Stimulated activated naive CD8-positive, alpha-beta T cell treated with anti-CD3 and anti-CD28 coated beads, Interleukin-15, Interleukin-2, amounts not matched to agents 100 U/mL and 50 U/mL, for 24 hours (primary cell): ENCODE measurements at regions not wholly inside any gene's neighbourhood (a gene's known extent, or its start where the extent isn't known, plus 50 kb on each side); places are given as distances from the start of the nearest gene placed in this dataset.

Experiments
- ATAC-seq: fragments of 150-1000 bp; cut with Tn5 transposase; one replicate; pipeline ENCODE4 v1.10.0; 2021
- DNase-seq: peaks from one replicate; pipeline ENCODE4 v3.0.0; 2021

DNA sequence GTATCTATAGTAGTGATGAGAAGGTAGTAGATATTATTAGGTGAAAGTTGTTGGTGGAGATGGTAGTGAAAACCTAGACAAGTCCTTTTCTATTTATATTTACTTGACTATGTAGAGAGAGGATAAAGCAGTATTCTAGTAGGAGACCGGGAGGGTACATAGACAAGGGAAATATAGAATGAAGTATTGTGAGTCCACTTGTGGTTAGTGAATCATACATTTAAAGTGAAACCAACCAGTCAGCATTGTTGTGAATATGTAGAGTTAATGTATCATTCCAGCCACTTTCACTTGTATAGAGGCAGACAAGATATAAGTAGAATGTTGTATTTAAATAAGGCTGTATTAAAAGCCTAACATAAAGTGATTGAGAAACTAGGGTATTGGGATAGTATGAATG is 1711.3 kb upstream of the ACO1 start:
- ATAC-seq (no peak), DNase-seq (no peak)

DNA sequence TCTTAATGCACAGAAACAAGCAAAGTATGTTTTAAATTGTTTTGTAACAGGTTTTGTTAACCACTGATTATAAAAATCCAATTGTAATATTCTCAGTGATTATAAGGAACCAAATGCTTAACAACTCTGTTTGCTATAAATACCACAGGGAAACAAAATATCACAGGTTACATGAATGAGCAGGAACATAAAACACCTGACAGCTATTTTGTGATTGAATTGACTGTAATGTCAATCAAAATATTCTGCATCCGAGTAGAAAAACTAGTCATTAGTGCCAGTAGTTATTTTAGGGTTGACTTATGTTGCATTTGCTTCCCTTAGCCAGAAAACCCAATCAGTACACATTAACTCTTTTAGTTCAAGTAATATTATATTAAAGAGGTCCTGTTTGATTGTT is 1707.8 kb upstream of the ACO1 start:
- no peak for ATAC-seq
- no peak for DNase-seq

DNA sequence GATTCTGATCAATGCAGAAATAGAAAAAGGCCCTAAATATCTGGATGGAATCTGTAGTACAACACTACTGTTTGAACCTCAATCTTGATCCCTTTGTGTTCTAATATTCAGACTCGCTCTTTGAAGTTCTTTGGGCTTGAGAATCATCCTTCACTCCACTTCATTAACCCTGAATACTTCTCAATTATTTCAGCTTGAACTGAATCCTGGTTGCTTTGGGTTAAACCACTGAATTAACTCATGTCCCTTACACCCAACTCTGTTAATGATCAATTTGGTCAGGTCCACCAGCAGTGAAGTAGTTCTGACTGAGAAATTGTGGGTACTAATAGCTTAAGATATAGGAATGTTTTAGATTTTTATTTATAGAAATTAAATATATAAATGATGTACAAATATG is 1707.2 kb upstream of the ACO1 start:
- ATAC-seq (no peak), DNase-seq (no peak)

DNA sequence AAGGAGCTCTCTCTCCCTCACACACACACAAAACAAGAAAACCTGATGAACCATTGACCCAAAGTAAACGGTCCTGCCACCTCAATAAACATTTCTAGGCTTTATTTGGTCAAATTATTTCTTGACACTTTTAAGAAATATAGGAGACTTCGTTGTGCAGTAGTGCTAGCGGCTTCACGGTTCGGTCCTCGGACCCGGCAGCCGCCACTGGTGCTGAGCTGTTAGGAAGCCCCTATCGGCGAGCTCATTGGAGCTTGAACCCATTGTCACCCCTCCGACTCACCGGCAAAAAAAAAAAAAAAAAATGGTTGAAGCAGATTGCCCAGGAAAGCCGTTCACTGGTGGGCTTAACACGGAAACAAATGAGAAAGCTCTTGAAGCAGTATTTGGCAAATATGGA is 1695.6 kb upstream of the ACO1 start:
- ATAC-seq (no peak), DNase-seq (no peak)

DNA sequence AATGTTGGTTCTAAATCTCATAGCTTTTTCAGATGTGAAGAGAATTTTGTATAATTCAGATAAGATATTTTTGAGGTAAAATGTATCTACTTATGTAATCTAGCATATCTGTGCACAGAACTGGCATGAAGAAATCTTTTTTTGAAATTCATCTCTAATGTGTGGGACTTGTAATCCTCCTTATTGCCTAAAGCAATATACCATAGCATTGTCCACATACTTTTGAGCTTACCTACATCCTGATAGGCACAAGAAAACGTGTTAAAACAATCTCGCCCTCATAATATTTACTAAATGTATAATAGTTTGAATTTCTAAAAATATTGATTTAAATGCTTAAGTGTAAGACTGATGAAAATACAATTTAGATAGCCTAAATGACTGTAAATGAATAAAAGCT is 1686.5 kb upstream of the ACO1 start:
- ATAC-seq (no peak), DNase-seq (no peak)

DNA sequence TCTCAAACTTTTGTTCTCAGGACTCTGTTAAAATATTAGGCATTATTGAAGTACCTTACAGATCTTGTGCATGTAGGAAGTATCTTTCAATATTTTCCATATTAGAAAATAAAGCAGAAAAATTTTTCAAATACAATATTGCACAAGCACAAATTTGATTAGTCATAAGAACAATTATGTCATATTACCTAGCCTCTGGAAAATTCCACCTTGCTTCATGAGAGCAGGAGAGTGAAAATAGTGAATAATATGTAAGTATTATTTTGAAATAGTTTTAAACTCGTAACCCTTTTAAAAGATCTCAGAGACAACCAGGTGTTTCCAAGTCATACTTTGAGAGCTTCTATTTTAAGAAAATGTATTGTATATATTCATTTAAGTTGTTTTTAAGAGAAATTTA is 1672.9 kb upstream of the ACO1 start:
- DNase-seq (no peak), ATAC-seq (no peak)

DNA sequence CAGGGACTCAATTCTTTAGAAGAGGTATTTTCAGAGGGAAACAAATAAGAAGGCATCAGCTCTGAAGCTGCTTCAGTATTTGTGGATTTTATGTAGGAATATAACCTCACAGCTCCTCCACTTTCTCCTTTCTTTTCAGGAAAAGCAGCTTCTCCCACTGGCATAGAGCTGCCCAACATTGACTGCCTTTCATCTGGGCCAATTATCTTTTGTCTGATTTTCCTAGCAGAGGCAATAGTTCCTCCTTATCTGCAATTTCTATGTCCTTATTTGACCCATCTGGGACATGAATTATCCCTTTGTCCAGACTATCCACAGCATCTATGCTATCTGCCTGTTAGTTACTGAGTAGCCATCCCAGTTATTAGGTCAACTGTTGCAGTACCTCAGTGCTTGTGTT is 1671.2 kb upstream of the ACO1 start:
- no peak for DNase-seq
- ATAC-seq = no peak

DNA sequence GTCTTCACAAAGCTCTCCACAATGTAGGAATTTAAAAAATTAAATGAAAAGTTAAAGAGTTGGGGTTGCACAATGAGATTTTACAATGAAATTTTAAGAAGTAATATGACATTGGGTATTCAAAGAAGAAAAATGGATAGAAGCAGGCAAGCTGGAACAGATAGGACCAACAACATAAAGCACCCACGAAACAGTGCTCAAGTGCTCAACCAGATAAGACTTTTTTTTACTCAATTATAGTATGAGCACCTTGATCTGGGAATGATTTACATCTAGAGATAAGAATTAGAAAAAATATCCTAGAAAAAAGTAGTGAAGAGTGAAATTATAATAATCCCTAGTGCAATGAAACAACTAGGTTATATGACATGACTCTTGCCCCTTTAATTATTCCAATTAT is 1670.1 kb upstream of the ACO1 start:
- no peak for DNase-seq

DNA sequence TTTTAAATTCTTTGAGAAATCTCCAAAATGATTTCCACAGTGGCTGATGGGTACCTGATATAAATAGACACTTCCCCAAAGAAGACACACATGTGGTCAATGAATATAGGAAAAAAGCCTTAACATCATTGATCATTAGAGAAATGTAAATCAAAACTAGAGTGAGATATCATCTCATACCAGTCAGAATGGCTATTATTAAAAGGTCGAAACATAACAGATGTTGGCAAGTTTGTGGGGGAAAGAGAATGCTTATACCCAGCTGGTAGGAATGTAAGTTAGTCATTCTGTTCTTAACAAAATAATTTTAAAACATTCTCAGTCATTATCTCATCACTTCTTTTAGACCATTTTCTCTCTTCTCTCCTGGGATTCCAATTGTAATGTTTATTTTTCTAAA is 1666.0 kb upstream of the ACO1 start:
- no peak for DNase-seq
- ATAC-seq = no peak

More for the DNA sequence above, 1670.1 kb upstream of the ACO1 start:
- no peak for ATAC-seq

DNA sequence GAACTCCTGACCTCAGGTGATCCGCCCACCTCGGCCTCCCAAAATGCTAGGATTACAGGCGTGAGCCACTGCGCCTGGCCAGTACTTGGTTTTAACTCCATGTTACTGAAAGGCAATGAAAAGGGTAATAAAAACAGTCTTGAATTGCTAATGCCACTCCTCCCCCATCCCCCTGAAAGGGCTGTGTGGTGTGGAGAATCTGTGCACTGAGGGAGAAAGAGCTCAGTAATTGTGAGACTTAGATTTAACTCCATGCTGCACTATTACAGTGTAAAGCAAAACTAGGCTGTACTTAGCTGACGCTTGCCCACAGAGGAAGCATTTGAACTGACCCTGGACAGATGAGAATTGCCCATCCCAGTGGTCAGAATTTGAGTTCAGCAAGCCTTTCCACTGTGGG is 1662.4 kb upstream of the ACO1 start:
- DNase-seq (no peak), ATAC-seq (no peak)

DNA sequence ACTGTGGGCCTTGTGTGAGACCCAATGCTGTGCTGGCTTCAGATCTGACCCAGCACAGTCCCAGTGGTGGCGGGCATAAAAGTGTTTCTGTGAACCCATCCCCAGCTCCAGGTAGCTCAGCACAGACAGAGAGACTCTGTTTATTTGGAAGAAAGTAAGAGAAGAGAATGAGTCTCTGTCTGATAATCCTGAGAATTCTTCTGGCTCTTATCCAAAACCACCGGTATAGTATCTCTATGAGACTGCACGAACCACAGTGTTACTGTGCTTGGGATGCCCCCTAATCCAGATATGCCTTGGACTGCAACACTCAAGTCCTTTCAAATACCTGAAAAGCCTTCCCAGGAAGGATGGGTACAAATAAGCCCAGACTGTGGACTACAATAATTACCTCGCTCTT is 1660.8 kb upstream of the ACO1 start:
- ATAC-seq (no peak), DNase-seq (no peak)

DNA sequence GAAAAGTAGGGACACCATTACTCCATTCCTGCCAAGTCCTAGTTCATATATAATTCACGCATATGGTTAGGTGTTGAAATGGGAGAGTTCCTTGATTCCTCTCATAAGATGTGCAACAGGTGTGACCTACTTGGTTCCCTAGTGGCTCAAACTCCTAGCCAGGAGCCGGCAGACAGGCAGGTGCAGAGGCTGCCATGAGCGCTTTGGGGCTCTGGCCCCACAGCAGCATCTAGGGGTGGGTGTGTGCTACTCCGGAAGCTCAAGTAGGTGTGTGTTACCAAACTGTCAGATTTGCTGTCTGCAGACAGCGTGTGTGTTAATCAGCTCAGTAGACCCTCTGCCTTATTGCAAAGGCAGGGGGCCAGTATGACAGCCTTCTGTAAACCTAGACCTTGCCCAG is 1652.4 kb upstream of the ACO1 start:
- no peak for DNase-seq
- no peak for ATAC-seq

DNA sequence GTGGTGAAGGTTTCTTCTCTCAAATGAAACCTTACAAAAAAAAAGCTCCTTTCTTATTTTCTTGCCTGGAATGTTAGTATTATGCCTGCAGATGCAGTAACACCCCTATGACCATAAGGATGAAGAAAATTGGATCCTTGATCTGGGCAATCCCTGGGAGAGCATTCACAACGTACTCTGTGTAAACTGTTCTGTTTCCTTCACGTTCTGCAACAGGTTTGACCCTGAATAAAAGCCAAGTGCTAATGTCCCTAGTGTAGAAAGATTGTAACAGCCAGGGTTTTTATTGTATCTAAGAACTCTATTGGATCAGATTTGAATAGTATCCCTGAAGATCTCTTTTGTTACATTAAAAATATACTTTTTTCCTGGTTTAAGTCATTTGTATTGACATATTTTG is 1639.6 kb upstream of the ACO1 start:
- DNase-seq (no peak), ATAC-seq (no peak)

DNA sequence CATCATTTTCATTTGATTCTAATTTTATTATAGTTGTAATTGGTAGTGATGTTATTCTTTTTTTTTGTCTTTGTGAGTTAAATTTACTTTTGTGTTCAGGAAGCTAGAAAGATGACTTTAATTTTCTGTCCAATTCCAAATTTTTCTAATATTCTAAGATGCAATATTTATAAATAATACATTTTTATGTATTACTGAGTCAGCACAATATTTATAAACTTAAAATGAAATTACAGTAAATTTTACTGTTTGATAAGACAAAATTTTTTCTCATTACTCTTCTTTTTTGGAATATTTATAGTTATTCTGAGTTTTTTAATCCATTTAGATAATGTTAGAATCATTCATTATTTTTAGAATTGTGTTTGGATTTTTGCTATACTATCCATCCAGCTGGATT is 1637.9 kb upstream of the ACO1 start:
- ATAC-seq (no peak), DNase-seq (no peak)

DNA sequence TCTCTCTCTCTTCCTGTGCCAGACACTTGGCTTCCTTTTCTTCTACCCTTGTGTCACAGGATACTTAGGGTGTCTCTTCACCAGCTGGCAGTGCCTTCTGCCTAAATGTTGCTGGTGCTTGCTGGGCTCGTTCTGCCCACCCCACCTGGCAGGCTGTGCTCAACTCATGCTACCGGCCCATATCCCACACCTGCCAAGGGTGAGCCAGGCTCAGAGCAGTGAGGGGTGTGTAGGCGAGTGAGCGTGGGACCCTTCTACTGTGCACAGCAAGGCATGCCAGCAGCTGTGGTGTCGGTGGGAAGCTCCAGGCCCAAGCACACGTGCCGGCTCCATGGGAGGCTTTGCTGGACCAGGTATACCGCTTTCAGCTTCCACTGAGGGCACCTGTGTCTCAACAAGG is 1626.7 kb upstream of the ACO1 start:
- no peak for ATAC-seq
- DNase-seq = no peak

DNA sequence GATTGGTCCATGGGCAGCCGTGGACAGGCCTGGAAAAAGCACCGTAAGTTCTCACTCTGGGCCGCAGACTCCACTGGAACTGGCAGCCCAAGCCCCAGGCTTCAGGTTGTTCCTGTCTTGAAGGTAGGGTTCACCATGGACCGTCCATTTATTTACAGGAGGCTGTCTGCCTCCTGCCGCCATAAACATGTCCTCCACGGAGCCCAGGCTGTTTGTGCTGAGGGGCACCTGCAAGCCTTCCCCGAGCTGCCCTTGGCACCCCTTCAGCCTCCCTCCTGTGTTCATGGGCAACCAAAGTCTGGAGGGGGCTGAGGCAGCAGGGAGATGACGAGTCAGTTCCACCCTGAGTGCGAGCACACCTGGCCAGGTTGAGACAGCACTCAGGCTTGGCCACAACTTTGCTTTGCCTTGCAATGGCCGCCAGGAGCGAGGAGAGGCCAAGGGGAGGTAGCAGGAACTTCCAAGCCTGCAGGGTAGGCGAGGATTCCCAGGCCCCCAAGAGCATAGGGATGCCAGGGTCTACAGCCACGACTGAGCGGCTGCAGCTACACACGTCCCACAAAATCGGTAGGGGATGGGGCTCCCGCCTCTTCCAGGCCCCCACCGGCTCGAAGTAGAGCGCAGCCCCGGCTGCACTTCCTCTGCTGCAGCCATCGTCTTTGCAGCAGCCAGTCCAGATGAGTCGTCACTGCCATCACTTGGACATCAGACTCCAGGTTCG is 1625.6 kb upstream of the ACO1 start:
- DNase-seq (no peak), ATAC-seq (peak; percentile 19)

DNA sequence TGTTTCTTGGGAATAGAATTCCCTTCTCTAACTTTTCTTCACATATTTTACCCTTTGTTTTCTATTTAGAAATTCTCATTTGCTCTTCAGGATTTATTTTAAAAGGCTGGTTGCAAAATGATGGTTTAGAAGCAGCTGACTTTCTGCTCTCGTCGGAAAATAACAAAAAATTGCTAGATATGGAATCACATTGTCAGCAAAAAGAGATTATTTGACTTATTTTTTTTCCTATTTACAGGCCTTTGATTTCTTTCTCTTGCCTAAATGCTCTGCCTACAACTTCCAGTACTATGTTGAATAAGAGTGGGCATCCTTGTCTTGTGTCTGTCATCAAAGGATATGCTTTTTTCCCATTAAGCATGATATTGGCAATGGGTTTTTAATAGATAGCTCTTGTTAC is 1619.1 kb upstream of the ACO1 start:
- no peak for ATAC-seq
- DNase-seq = no peak

DNA sequence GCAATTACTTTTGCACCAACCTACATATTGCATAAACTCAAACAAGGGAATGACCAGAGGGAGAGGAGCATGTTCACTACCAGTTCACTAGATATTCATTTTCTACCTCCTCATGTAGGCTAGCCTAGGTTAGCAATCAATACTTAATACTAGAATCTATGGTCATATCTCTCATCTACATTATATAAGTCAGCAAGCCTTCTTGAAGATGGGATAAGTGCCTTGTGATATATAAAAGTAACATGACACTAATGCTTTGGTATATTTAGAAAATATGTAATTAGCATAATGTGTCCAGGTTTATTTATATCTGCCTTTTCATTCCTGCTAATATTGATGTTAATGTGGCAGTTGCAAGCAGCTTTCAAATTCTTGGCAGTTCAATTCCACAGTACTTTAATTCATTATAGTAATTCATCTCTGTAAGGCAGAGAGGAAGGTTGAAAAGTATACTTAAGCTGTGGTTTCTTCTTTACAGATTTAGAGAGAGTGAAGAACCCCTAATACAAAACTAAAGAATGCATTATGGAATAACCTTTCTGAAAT is 1613.2 kb upstream of the ACO1 start:
- DNase-seq (no peak), ATAC-seq (no peak)

DNA sequence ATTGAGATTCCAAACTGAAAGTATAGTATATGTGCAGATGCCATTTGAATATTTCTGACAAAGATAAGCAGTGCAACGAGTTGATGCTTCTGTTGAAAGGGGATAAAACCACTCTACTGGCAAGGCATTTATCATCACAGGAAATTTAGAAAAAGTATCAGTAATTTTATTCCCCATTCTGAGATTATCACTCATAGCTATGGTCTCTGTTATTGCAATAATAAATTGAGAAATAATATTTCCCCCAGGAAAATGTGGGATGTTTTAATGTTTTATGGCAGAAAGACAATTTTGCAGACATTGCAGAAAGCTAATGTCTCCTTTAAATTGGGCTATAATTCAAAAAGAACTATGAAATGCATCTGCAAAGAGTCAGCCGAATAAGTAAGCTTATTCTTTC is 1612.7 kb upstream of the ACO1 start:
- DNase-seq (no peak), ATAC-seq (no peak)

DNA sequence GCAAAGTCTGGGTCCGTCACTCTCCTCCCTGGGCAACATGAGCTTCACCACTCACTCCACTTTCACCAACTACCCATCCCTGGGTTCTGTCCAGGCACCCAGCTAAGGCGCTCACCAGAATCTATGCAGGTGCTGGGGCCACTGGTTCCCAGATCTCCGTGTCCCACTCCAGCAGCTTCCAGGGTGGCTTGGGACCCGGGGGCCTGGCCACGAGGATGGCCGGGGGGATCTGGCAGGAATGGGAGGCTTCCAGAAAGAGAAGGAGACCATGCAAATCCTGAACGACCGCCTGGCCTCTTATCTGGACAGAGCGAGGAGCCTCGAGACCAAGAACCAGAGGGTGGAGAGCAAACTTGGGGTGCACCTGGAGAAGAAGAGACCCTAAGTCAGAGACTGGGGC is 1611.0 kb upstream of the ACO1 start:
- ATAC-seq (no peak), DNase-seq (no peak)

DNA sequence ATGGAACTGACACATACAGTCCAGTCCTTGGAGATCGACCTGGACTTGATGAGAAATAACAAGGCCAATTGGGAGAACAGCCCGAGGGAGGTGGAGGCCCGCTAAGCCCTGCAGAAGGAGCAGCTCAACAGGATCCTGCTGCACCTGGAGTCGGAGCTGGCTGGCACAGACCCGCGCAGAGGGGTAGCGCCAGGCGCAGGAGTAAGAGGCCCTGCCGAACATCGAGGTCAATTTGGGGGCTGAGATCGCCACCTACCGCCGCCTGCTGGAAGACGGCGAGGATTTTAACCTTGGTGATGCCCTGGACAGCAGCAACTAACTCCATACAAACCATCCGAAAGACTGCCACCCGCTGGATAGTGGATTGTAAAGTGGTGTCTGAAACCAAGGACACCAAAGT is 1610.1 kb upstream of the ACO1 start:
- DNase-seq = no peak
- no peak for ATAC-seq

DNA sequence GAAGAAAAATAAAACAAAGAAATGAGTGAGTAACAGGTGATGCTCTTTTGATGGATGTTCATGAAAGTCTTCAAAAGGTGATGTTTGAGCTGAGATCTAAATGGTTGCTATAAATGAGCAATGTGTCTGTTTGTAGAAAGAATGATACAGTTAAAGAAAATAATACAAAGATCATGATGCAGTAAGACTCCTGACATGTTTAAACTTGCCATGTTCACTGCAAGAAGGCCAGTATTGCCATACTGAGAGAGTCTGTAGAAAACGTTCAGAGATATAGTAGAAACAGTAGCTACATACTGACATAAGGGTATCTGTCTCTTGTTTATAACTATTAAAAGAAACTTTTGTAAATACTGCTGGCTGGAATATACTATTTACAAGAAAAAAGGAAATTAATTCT is 1609.2 kb upstream of the ACO1 start:
- DNase-seq (no peak), ATAC-seq (no peak)

DNA sequence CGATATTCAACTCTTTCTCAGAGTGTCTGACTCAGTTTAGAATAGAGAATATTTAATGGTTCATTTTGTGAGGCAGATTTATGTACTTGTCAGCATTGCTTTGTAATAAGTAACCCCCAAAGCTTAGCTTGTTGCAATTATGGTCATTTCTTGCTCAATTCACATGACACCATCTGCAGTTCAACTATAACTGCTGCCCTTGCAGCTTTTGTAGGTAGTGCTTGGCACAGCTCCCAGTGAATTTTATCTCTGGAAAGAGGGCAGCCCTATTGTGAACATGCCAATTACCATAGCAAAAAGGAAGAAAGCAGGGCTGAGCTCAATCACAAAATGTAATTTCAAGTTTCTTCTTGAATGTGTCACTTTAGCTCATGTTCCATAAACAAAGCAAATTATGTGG is 1587.7 kb upstream of the ACO1 start:
- DNase-seq (no peak), ATAC-seq (no peak)

DNA sequence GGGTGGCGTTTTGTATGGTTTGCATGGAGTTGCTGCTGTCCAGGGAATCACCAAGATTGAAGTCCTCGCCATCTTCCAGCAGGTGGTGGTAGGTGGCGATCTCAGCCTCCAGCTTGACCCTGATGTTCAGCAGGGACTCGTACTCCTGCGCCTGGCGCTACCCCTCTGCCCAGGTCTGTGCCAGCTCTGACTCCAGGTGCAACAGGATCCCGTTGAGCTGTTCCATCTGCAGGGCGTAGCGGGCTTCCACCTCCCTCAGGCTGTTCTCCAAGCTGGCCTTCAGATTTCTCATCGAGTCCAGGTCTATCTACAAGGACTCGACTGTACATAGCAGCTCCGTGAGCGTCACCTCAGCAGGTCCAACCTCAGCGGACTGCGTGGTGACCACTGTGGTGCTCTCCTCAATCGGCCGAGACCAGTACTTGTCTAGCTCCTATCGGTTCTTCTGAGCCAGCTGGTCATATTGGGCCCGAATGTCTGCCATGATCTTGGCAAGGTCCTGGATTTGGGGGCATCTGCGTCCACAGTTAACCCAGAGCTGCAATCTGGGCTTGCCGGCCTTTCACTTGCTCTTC is 1584.8 kb upstream of the ACO1 start:
- ATAC-seq = no peak
- DNase-seq = no peak
